ENCODE measurements at regions not wholly inside any gene's neighbourhood (a gene's known extent, or its start where the extent isn't known, plus 50 kb on each side); places are given as distances from the start of the nearest gene placed in this dataset.

GRCh38 chr14:76974365-76974764, 54.1 kb downstream of the IRF2BPL start:
- H3K27me3 ChIP-seq (ENCODE audit: insufficient read depth, poor library complexity, severe bottlenecking), result no peaks in the 10 kb centered on the region
- no peak overlapping the region for H3K4me3 ChIP-seq (replicated peaks; ENCODE audit: insufficient read depth, low read length)
- TF ChIP-seq, protein P1, sequence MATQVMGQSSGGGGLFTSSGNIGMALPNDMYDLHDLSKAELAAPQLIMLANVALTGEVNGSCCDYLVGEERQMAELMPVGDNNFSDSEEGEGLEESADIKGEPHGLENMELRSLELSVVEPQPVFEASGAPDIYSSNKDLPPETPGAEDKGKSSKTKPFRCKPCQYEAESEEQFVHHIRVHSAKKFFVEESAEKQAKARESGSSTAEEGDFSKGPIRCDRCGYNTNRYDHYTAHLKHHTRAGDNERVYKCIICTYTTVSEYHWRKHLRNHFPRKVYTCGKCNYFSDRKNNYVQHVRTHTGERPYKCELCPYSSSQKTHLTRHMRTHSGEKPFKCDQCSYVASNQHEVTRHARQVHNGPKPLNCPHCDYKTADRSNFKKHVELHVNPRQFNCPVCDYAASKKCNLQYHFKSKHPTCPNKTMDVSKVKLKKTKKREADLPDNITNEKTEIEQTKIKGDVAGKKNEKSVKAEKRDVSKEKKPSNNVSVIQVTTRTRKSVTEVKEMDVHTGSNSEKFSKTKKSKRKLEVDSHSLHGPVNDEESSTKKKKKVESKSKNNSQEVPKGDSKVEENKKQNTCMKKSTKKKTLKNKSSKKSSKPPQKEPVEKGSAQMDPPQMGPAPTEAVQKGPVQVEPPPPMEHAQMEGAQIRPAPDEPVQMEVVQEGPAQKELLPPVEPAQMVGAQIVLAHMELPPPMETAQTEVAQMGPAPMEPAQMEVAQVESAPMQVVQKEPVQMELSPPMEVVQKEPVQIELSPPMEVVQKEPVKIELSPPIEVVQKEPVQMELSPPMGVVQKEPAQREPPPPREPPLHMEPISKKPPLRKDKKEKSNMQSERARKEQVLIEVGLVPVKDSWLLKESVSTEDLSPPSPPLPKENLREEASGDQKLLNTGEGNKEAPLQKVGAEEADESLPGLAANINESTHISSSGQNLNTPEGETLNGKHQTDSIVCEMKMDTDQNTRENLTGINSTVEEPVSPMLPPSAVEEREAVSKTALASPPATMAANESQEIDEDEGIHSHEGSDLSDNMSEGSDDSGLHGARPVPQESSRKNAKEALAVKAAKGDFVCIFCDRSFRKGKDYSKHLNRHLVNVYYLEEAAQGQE (IDR thresholded peaks at IDR 0.05; ENCODE audit: insufficient replicate concordance, low read depth), result no peak
- TF ChIP-seq GABPA (IDR thresholded peaks at IDR 0.05; ENCODE audit: low read depth) (no peak), SPI1 (IDR thresholded peaks at IDR 0.05; ENCODE audit: borderline replicate concordance, low read depth) (no peak)
- no peak overlapping the region for H3K27ac ChIP-seq (replicated peaks)
- no peak for DNase-seq (ENCODE audit: low read depth in 1 of 2, low spot score in 1 of 2)

- Histone ChIP-seq H3K27ac (replicated peaks) (no peak overlapping the region), H3K27me3 (ENCODE audit: insufficient read depth, poor library complexity, severe bottlenecking) (no peaks in the 10 kb centered on the region), H3K4me3 (replicated peaks; ENCODE audit: insufficient read depth, low read length) (no peak overlapping the region)
- TF ChIP-seq, protein P1 (IDR thresholded peaks at IDR 0.05; ENCODE audit: insufficient replicate concordance, low read depth), result no peak
- TF ChIP-seq GABPA (IDR thresholded peaks at IDR 0.05; ENCODE audit: low read depth) (no peak), POLR2AphosphoS5 (IDR thresholded peaks at IDR 0.05; ENCODE audit: low read depth) (no peak), SPI1 (IDR thresholded peaks at IDR 0.05; ENCODE audit: borderline replicate concordance, low read depth) (no peak)
- TF ChIP-seq, protein P2, sequence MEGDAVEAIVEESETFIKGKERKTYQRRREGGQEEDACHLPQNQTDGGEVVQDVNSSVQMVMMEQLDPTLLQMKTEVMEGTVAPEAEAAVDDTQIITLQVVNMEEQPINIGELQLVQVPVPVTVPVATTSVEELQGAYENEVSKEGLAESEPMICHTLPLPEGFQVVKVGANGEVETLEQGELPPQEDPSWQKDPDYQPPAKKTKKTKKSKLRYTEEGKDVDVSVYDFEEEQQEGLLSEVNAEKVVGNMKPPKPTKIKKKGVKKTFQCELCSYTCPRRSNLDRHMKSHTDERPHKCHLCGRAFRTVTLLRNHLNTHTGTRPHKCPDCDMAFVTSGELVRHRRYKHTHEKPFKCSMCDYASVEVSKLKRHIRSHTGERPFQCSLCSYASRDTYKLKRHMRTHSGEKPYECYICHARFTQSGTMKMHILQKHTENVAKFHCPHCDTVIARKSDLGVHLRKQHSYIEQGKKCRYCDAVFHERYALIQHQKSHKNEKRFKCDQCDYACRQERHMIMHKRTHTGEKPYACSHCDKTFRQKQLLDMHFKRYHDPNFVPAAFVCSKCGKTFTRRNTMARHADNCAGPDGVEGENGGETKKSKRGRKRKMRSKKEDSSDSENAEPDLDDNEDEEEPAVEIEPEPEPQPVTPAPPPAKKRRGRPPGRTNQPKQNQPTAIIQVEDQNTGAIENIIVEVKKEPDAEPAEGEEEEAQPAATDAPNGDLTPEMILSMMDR (IDR thresholded peaks at IDR 0.05; ENCODE audit: insufficient read depth, low read length), result no peak
- no peak for DNase-seq (ENCODE audit: low read depth in 1 of 2, low spot score in 1 of 2)
Observed at GRCh38 chr14:76971549-76971948, 57.0 kb downstream of the IRF2BPL start.

DNA sequence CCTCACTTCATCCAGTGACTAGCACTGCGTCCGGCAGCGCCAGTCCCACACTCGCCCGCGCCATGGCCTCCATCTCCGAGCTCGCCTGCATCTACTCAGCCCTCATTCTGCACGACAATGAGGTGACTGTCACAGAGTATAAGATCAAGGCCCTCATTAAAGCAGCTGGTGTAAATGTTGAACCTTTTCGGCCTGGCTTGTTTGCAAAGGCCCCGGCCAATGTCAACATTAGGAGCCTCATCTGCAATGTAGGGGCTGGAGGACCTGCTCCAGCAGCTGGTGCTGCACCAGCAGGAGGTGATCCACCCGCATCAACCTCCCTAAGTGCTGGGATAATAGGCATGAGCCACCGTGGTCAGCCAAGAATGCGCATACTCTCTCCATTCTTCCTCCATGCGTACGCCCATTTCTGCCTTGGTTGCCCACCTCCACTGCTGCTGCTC, 59.9 kb downstream of the IRF2BPL start:
- Histone ChIP-seq H3K27ac (replicated peaks) (no peak overlapping the region), H3K27me3 (ENCODE audit: insufficient read depth, poor library complexity, severe bottlenecking) (no peaks in the 10 kb centered on the region), H3K4me3 (replicated peaks; ENCODE audit: insufficient read depth, low read length) (no peak overlapping the region)
- no peak for DNase-seq (ENCODE audit: low read depth in 1 of 2, low spot score in 1 of 2)
- TF ChIP-seq, protein P2 (IDR thresholded peaks at IDR 0.05; ENCODE audit: insufficient read depth, low read length), result no peak
- TF ChIP-seq GABPA (IDR thresholded peaks at IDR 0.05; ENCODE audit: low read depth), result no peak
- TF ChIP-seq, protein P1 (IDR thresholded peaks at IDR 0.05; ENCODE audit: insufficient replicate concordance, low read depth), result no peak
- TF ChIP-seq SPI1 (IDR thresholded peaks at IDR 0.05; ENCODE audit: borderline replicate concordance, low read depth), result no peak
- TF ChIP-seq POLR2AphosphoS5 (IDR thresholded peaks at IDR 0.05; ENCODE audit: low read depth), result no peak
